ENCODE measurements at regions not wholly inside any gene's neighbourhood (a gene's known extent, or its start where the extent isn't known, plus 50 kb on each side); places are given as distances from the start of the nearest gene placed in this dataset.

DNA sequence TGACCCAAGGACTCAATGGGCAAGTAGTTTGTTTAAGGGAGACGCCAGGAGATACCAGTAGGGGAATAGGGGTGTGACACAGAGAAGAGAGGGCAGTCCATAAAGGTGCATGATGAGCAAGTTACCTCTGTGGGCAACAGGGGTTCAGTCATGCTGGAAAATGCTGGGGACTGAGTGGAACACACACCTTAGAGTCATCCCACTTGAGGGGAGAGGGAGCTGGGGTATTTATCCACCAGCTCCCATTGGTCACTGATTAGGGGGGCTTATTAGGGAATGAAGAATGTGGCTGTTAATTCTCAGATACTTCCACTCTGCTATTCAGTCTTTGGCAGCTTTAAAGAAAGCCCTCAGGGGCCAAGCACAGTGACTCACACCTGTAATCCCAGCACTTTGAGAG is 67.5 kb upstream of the MRI1 start:
- TF ChIP-seq, protein P1, sequence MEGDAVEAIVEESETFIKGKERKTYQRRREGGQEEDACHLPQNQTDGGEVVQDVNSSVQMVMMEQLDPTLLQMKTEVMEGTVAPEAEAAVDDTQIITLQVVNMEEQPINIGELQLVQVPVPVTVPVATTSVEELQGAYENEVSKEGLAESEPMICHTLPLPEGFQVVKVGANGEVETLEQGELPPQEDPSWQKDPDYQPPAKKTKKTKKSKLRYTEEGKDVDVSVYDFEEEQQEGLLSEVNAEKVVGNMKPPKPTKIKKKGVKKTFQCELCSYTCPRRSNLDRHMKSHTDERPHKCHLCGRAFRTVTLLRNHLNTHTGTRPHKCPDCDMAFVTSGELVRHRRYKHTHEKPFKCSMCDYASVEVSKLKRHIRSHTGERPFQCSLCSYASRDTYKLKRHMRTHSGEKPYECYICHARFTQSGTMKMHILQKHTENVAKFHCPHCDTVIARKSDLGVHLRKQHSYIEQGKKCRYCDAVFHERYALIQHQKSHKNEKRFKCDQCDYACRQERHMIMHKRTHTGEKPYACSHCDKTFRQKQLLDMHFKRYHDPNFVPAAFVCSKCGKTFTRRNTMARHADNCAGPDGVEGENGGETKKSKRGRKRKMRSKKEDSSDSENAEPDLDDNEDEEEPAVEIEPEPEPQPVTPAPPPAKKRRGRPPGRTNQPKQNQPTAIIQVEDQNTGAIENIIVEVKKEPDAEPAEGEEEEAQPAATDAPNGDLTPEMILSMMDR (IDR thresholded peaks at IDR 0.05; ENCODE audit: insufficient read depth, low read depth, low read length): no peak
- TF ChIP-seq EZH2 (IDR thresholded peaks at IDR 0.05; ENCODE audit: insufficient read depth, low read length): no peak
